ENCODE measurements at regions not wholly inside any gene's neighbourhood (a gene's known extent, or its start where the extent isn't known, plus 50 kb on each side); places are given as distances from the start of the nearest gene placed in this dataset.

DNA sequence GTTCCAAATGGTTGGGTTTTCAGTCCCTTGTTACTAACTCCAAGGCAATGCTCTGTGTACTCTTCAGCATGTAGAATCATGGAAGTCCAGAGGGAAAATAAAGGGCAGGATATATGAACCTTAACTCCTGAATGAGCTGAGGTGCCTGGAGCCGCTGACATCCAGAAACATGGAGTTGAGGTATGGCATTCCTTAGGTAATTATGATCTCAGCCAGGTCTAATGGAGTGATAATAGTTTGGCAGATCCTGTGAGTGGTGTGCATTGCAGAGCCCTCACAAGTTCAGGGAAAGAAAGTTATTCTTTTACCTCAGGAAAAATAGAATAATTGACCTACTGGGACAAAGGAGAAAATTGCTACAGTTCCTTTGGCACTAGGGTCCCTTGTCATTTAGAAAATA is 369.1 kb downstream of the ZNF608 start:
- DNase-seq = no peak
- Histone ChIP-seq H3K27ac (no peak overlapping the region), H3K9me3 (no peaks in the 10 kb centered on the region), H3K27me3 (no peaks in the 10 kb centered on the region), H3K36me3 (ENCODE audit: low read depth, missing control alignments) (no peaks in the 10 kb centered on the region), H3K4me3 (no peak overlapping the region), H3K4me1 (no peaks in the 10 kb centered on the region)
- WGBS, 2 donors = 89 to 93% methylated on average over 1 of the region's 1 CpG
- TF ChIP-seq CTCF (IDR thresholded peaks at IDR 0.05) (no peak), POLR2A (IDR thresholded peaks at IDR 0.05) (no peak)
- intact Hi-C loops (cut with DNase I; ENCODE audit: low total_unique reads) = no loop called here

GRCh38 chr5:124373883-124374282 is 372.6 kb downstream of the ZNF608 start:
- Histone ChIP-seq H3K4me1 (no peaks in the 10 kb centered on the region), H3K9me3 (no peaks in the 10 kb centered on the region), H3K36me3 (ENCODE audit: low read depth, missing control alignments) (no peaks in the 10 kb centered on the region), H3K27ac (no peak overlapping the region), H3K4me3 (no peak overlapping the region), H3K27me3 (no peaks in the 10 kb centered on the region)
- TF ChIP-seq POLR2A (IDR thresholded peaks at IDR 0.05) = no peak
- no peak for TF ChIP-seq CTCF (IDR thresholded peaks at IDR 0.05)
- intact Hi-C loops (cut with DNase I; ENCODE audit: low total_unique reads) = no loop called here
- 92 to 94% methylated on average over 3 of the region's 3 CpGs for WGBS, 2 donors
- no peak for DNase-seq

DNA sequence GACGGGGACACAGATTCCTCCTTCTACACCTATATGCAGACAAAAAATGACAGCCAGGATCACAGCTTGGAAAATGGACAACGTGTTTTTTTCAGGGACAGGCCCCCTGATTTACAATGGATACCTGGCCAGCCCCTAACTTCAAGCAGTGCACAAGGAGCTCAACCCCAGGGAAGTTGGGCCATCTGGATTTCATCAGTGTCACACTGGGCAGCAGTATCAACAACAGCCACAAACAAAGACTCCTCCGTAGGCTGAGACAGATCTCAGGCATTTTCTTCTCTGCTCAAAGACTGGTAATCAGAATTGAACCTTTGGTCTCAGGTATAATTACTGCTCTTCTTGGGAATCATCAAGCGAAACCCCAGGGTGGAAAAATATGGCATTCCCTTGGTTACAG is 374.0 kb downstream of the ZNF608 start:
- no peaks in the 10 kb centered on the region for H3K4me1 ChIP-seq
- no peaks in the 10 kb centered on the region for H3K27me3 ChIP-seq
- no peak overlapping the region for H3K27ac ChIP-seq
- DNase-seq = no peak
- no peaks in the 10 kb centered on the region for H3K9me3 ChIP-seq
- 87 to 94% methylated on average over 4 of the region's 4 CpGs for WGBS, 2 donors
- intact Hi-C loops (cut with DNase I; ENCODE audit: low total_unique reads) = no loop called here
- TF ChIP-seq POLR2A (IDR thresholded peaks at IDR 0.05) = no peak
- TF ChIP-seq CTCF (IDR thresholded peaks at IDR 0.05) = no peak
- no peaks in the 10 kb centered on the region for H3K36me3 ChIP-seq (ENCODE audit: low read depth, missing control alignments)
- no peak overlapping the region for H3K4me3 ChIP-seq

- no peak overlapping the region for H3K27ac ChIP-seq
- intact Hi-C loops (cut with DNase I; ENCODE audit: low total_unique reads) = no loop called here
- no peaks in the 10 kb centered on the region for H3K36me3 ChIP-seq (ENCODE audit: low read depth, missing control alignments)
- H3K4me3 ChIP-seq = no peak overlapping the region
- DNase-seq = no peak
- no peaks in the 10 kb centered on the region for H3K27me3 ChIP-seq
- WGBS, 2 donors = 72 to 77% methylated on average over 4 of the region's 4 CpGs
- TF ChIP-seq CTCF (IDR thresholded peaks at IDR 0.05) (no peak), POLR2A (IDR thresholded peaks at IDR 0.05) (no peak)
- no peaks in the 10 kb centered on the region for H3K9me3 ChIP-seq
- no peaks in the 10 kb centered on the region for H3K4me1 ChIP-seq
Observed at GRCh38 chr5:124371111-124371706, 375.2 kb downstream of the ZNF608 start.

GRCh38 chr5:124370601-124371000 is 375.8 kb downstream of the ZNF608 start:
- DNase-seq = no peak
- TF ChIP-seq CTCF (IDR thresholded peaks at IDR 0.05) = no peak
- TF ChIP-seq POLR2A (IDR thresholded peaks at IDR 0.05) = no peak
- no peaks in the 10 kb centered on the region for H3K9me3 ChIP-seq
- intact Hi-C loops (cut with DNase I; ENCODE audit: low total_unique reads) = no loop called here
- no peaks in the 10 kb centered on the region for H3K36me3 ChIP-seq (ENCODE audit: low read depth, missing control alignments)
- H3K27ac ChIP-seq = no peak overlapping the region
- no peaks in the 10 kb centered on the region for H3K27me3 ChIP-seq
- H3K4me1 ChIP-seq = no peaks in the 10 kb centered on the region
- H3K4me3 ChIP-seq = no peak overlapping the region
